OCI-LY7 (cell line): ENCODE measurements at regions not wholly inside any gene's neighbourhood (a gene's known extent, or its start where the extent isn't known, plus 50 kb on each side); places are given as distances from the start of the nearest gene placed in this dataset.

Experiments
- EZH2phosphoT487 ChIP-seq: fragments of 200-600 bp; sonication (generic); IDR thresholded peaks from 2 replicates; pipeline ENCODE4 v1.6.1; 2018; ENCODE audit warnings: low read depth, borderline replicate concordance, mild to moderate bottlenecking, mixed run types, antibody characterized with exemption, low read length, moderate library complexity, mixed read lengths
- TF ChIP-seq, protein P1 (sequence below): fragments of 200-600 bp; sonication (generic); conservative IDR thresholded peaks from 2 replicates; pipeline ENCODE4 v1.5.1; 2014; ENCODE audit warnings: mild to moderate bottlenecking, antibody characterized with exemption, low read length, moderate library complexity, mixed read lengths

DNA sequence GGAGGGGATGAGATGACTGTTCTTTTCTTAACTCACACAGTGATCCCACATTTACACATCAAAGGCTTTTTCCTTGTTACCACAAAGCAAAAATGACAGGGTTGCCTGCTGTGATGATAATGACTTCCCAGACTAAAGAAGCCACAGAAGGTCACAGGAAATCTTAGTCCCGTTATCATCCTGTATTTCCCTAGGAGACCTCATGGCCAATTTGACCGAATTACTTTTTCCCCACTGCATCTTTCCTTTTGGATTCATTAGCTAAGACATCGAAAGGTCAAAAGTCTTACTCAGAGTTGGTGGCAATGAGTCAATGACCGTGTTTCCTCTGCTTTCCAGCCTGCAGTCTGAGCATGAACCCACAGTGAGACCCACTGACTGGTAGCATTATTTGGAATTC lies 130.1 kb upstream of the INHBA start:
- TF ChIP-seq, protein P1, sequence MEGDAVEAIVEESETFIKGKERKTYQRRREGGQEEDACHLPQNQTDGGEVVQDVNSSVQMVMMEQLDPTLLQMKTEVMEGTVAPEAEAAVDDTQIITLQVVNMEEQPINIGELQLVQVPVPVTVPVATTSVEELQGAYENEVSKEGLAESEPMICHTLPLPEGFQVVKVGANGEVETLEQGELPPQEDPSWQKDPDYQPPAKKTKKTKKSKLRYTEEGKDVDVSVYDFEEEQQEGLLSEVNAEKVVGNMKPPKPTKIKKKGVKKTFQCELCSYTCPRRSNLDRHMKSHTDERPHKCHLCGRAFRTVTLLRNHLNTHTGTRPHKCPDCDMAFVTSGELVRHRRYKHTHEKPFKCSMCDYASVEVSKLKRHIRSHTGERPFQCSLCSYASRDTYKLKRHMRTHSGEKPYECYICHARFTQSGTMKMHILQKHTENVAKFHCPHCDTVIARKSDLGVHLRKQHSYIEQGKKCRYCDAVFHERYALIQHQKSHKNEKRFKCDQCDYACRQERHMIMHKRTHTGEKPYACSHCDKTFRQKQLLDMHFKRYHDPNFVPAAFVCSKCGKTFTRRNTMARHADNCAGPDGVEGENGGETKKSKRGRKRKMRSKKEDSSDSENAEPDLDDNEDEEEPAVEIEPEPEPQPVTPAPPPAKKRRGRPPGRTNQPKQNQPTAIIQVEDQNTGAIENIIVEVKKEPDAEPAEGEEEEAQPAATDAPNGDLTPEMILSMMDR = no peak
- TF ChIP-seq EZH2phosphoT487 = no peak
